ENCODE measurements at regions not wholly inside any gene's neighbourhood (a gene's known extent, or its start where the extent isn't known, plus 50 kb on each side); places are given as distances from the start of the nearest gene placed in this dataset.

- WGBS (ENCODE audit: extremely low coverage, insufficient read length, low lambda C conversion rate): no CpG with 5 or more reads among the region's 5 CpGs
- Histone ChIP-seq H3K23me2 (ENCODE audit: insufficient read length, low read depth, low read length, poor library complexity, severe bottlenecking) (no peaks in the 10 kb centered on the region), H3K4me2 (ENCODE audit: insufficient read depth, insufficient read length, low read length) (no peak overlapping the region), H3K27ac (ENCODE audit: insufficient read length, low read depth, low read length) (no peak overlapping the region), H3K56ac (ENCODE audit: insufficient read length, low read depth, low read length) (no peak overlapping the region), H2BK120ac (ENCODE audit: low read depth, low read length, poor library complexity, severe bottlenecking) (no peak overlapping the region), H3K9ac (ENCODE audit: extremely low read depth, insufficient read length, low read length) (no peak overlapping the region), H3K79me2 (ENCODE audit: insufficient read depth, low read length) (no peaks in the 10 kb centered on the region), H2BK12ac (ENCODE audit: insufficient read length, low read depth, low read length) (no peak overlapping the region), H3K4me1 (ENCODE audit: insufficient read depth, low read length) (no peaks in the 10 kb centered on the region), H3K79me1 (ENCODE audit: insufficient read depth, low read depth, low read length, poor library complexity, severe bottlenecking) (no peaks in the 10 kb centered on the region), H2AK5ac (ENCODE audit: insufficient read length, low read length) (no peak overlapping the region), H2AFZ (ENCODE audit: low read length) (no peak overlapping the region), H3K27me3 (ENCODE audit: insufficient read depth, low read length) (no peaks in the 10 kb centered on the region), H2BK15ac (ENCODE audit: low read depth, low read length) (no peak overlapping the region), H3T11ph (ENCODE audit: low read length) (no peak overlapping the region), H3K23ac (ENCODE audit: insufficient read length, low read depth, low read length) (no peak overlapping the region), H4K20me1 (ENCODE audit: control insufficient read depth, insufficient read depth, insufficient read length) (no peaks in the 10 kb centered on the region), H2BK20ac (ENCODE audit: low read depth, low read length, poor library complexity, severe bottlenecking) (no peak overlapping the region), H3K14ac (ENCODE audit: insufficient read depth, low read length) (no peak overlapping the region), H2BK5ac (ENCODE audit: insufficient read length, low read length) (no peak overlapping the region), H4K8ac (replicated peaks; ENCODE audit: insufficient read length, low read depth, low read length) (no peak overlapping the region), H3K4ac (ENCODE audit: low read depth, low read length) (no peak overlapping the region), H3K18ac (ENCODE audit: insufficient read length, low read depth, low read length) (no peak overlapping the region), H4K91ac (ENCODE audit: insufficient read length, low read depth, low read length) (no peak overlapping the region), H3K9me3 (ENCODE audit: control insufficient read depth, low read depth, low read length) (no peaks in the 10 kb centered on the region), H4K5ac (ENCODE audit: insufficient read length, low read depth, low read length) (no peak overlapping the region)
- no peak overlapping the region for H3K4me3 Mint-ChIP-seq
- peaks cover 3% of the 10 kb centered on the region; the same call in 1 of the 2 replicates for H3K27me3 Mint-ChIP-seq (ENCODE audit: low read depth)
- H3K27ac Mint-ChIP-seq: peak overlapping the region in 1 of 3 experiments; percentile 15; a peak in 1 of 7 replicates
- no peaks in the 10 kb centered on the region; a peak in 2 of 7 replicates for H3K36me3 Mint-ChIP-seq (ENCODE audit: insufficient read depth in 1 of 3, low read depth in 3 of 3)
- no peaks in the 10 kb centered on the region; a peak in 1 of 5 replicates for H3K9me3 Mint-ChIP-seq
- peaks cover 13% of the 10 kb centered on the region in 2 experiments for H3K4me1 Mint-ChIP-seq
- TF ChIP-seq CTCF (conservative IDR thresholded peaks at IDR 0.05): no peak
- no peak for DNase-seq
Measured at GRCh38 chr5:118295045-118295444, 693.3 kb downstream of the DTWD2 start.
